K562 (cell line): ENCODE measurements at regions not wholly inside any gene's neighbourhood (a gene's known extent, or its start where the extent isn't known, plus 50 kb on each side); places are given as distances from the start of the nearest gene placed in this dataset.

Experiments
- CEBPG ChIP-seq, 3 experiments: fragments of 200-800 bp in 1 of 3; sonication (Bioruptor generic) in 1 of 3; sonication (generic) in 1 of 3; formaldehyde crosslinking in 1 of 3; IDR thresholded peaks in 2 of 3; conservative IDR thresholded peaks in 1 of 3; 2 replicates each; pipeline versions ENCODE4 v1.6.1 to v1.8.0; 2016 to 2022; ENCODE audit warnings: missing compliant biosample characterization in 2 of 3, missing genetic modification characterization in 2 of 3, mild to moderate bottlenecking in 1 of 3, missing genetic modification reagents in 1 of 3
- CHD4 ChIP-seq: fragments of 200-600 bp; sonication (generic); IDR thresholded peaks from 3 replicates; pipeline ENCODE4 v1.6.1; 2012; ENCODE audit warnings: low read depth, mild to moderate bottlenecking, mixed read lengths, low read length, inconsistent platforms; ENCODE audit not compliant: insufficient read depth, insufficient replicate concordance, poor library complexity, severe bottlenecking
- E2F3 ChIP-seq: fragments of 250-450 bp; sonication (Bioruptor Pico); IDR thresholded peaks from 2 replicates; pipeline ENCODE4 v1.4.0; 2020; ENCODE audit warnings: mild to moderate bottlenecking
- EZH2 ChIP-seq: IDR thresholded peaks from 2 replicates; pipeline ENCODE4 v1.6.1; 2012; ENCODE audit warnings: low read depth, mild to moderate bottlenecking, inconsistent platforms, low read length, borderline replicate concordance
- HMG20B ChIP-seq: fragments of 250-450 bp; sonication (Bioruptor Pico); IDR thresholded peaks from 2 replicates; pipeline ENCODE4 v1.5.0; 2021; ENCODE audit warnings: mild to moderate bottlenecking
- HMGN3 ChIP-seq: IDR thresholded peaks from 2 replicates; pipeline ENCODE4 v1.6.1; 2011; ENCODE audit warnings: borderline replicate concordance, low read depth, mild to moderate bottlenecking, mixed read lengths, low read length; ENCODE audit not compliant: insufficient read length; ENCODE audit errors: extremely low read depth
- ILF3 ChIP-seq: fragments of 450-650 bp; IDR thresholded peaks from 2 replicates; pipeline ENCODE4 v1.6.1; 2018; ENCODE audit warnings: antibody characterized with exemption, mild to moderate bottlenecking, moderate library complexity, borderline replicate concordance
- ILK ChIP-seq: fragments of 450-650 bp; IDR thresholded peaks from 2 replicates; pipeline ENCODE4 v1.6.1; 2016; ENCODE audit warnings: missing genetic modification characterization, low read depth, mild to moderate bottlenecking, missing compliant biosample characterization, moderate library complexity, borderline replicate concordance
- KDM2B ChIP-seq: fragments of 250-450 bp; sonication (Bioruptor Pico); IDR thresholded peaks from 2 replicates; pipeline ENCODE4 v1.8.0; 2021; ENCODE audit warnings: mild to moderate bottlenecking, moderate library complexity
- MED1 ChIP-seq: sonication (generic); formaldehyde crosslinking; IDR thresholded peaks from 2 replicates; pipeline ENCODE4 v1.8.1; 2023; ENCODE audit warnings: missing genetic modification reagents, borderline replicate concordance
- MTF1 ChIP-seq: fragments of 250-450 bp; sonication (Bioruptor Pico); IDR thresholded peaks from 2 replicates; pipeline ENCODE4 v1.9.0; 2021; ENCODE audit warnings: moderate library complexity, mild to moderate bottlenecking, inconsistent platforms, borderline replicate concordance
- NCOA6 ChIP-seq: fragments of 450-650 bp; IDR thresholded peaks from 2 replicates; pipeline ENCODE4 v1.6.1; 2017; ENCODE audit warnings: mild to moderate bottlenecking
- NR4A1 ChIP-seq, 2 experiments: fragments of 250-450 bp in 1 of 2; fragments of 450-650 bp in 1 of 2; sonication (Bioruptor Pico) in 1 of 2; IDR thresholded peaks; 2 replicates each; pipeline versions ENCODE4 v1.4.0 to v1.6.1; 2016 to 2020; ENCODE audit warnings: mild to moderate bottlenecking in 2 of 2, missing compliant biosample characterization in 1 of 2, missing genetic modification characterization in 1 of 2, moderate library complexity in 1 of 2
- POLR2G ChIP-seq: fragments of 200-400 bp; formaldehyde crosslinking; IDR thresholded peaks from 2 replicates; pipeline ENCODE4 v1.6.1; 2017; ENCODE audit warnings: low read depth, mild to moderate bottlenecking, antibody characterized with exemption, low read length, moderate library complexity
- RBM15 ChIP-seq: fragments of 200-400 bp; formaldehyde crosslinking; IDR thresholded peaks from 2 replicates; pipeline ENCODE4 v1.6.1; 2018; ENCODE audit warnings: mild to moderate bottlenecking, low read length, moderate library complexity; ENCODE audit not compliant: insufficient read depth
- SMAD2 ChIP-seq: fragments of 150-350 bp; IDR thresholded peaks from 2 replicates; pipeline ENCODE4 v1.6.1; 2014; ENCODE audit warnings: low read depth, mild to moderate bottlenecking, low read length
- SMARCC2 ChIP-seq: fragments of 450-650 bp; IDR thresholded peaks from 2 replicates; pipeline ENCODE4 v1.6.1; 2017; ENCODE audit warnings: antibody characterized with exemption, moderate library complexity, mild to moderate bottlenecking, low read depth
- STAT5A ChIP-seq: IDR thresholded peaks from 2 replicates; pipeline ENCODE4 v1.6.1; 2012; ENCODE audit warnings: low read length, inconsistent platforms, borderline replicate concordance
- ZNF197 ChIP-seq: fragments of 200-800 bp; sonication (Bioruptor generic); IDR thresholded peaks from 2 replicates; pipeline ENCODE4 v1.6.1; 2016; ENCODE audit warnings: low read depth, missing genetic modification characterization, missing compliant biosample characterization
- ZNF263 ChIP-seq: sonication (generic); formaldehyde crosslinking; IDR thresholded peaks from 2 replicates; pipeline ENCODE4 v1.8.0; 2022; ENCODE audit warnings: mild to moderate bottlenecking, missing genetic modification reagents, borderline replicate concordance
- ZNF449 ChIP-seq: fragments of 250-450 bp; sonication (Bioruptor Pico); IDR thresholded peaks from 2 replicates; pipeline ENCODE4 v1.8.0; 2022; ENCODE audit warnings: moderate library complexity, mild to moderate bottlenecking, inconsistent platforms
- ZNF589 ChIP-seq: fragments of 200-800 bp; sonication (Bioruptor generic); IDR thresholded peaks from 2 replicates; pipeline ENCODE4 v1.6.1; 2016; ENCODE audit warnings: low read depth, missing genetic modification characterization, missing compliant biosample characterization
- TF ChIP-seq, protein P1 (sequence below): fragments of 200-800 bp; sonication (Bioruptor generic); IDR thresholded peaks from 2 replicates; pipeline ENCODE4 v1.6.1; 2017; ENCODE audit warnings: missing genetic modification characterization, missing compliant biosample characterization
- TF ChIP-seq, protein P2 (sequence below): fragments of 250-450 bp; sonication (Bioruptor Pico); IDR thresholded peaks from 2 replicates; pipeline ENCODE4 v1.6.1; 2021; ENCODE audit warnings: mild to moderate bottlenecking

GRCh38 chrX:40266490-40267333, 169.0 kb upstream of the BCOR start (continued):
- TF ChIP-seq RBM15 (no peak), EZH2 (no peak), SMAD2 (no peak), CEBPG (CRISPR knock-in tag; IDR thresholded peaks at IDR 0.05) (no peak), CEBPG (tag; conservative IDR thresholded peaks at IDR 0.05 in 1 of 2, IDR thresholded peaks at IDR 0.05 in 1 of 2) (no peak), HMGN3 (peak; percentile 29), SMARCC2 (no peak; the same call in 1 of the 2 replicates), MTF1 (CRISPR knock-in tag) (no peak), ZNF263 (CRISPR knock-in tag) (no peak; the same call in 1 of the 2 replicates), HMG20B (CRISPR knock-in tag) (no peak), KDM2B (CRISPR knock-in tag) (no peak), ZNF449 (CRISPR knock-in tag) (no peak), ILF3 (no peak), ZNF589 (CRISPR knock-in tag) (peak; percentile 30; the same call in 1 of the 2 replicates), NCOA6 (no peak), MED1 (CRISPR knock-in tag) (no peak), ILK (no peak), E2F3 (no peak), CHD4 (no peak), ZNF197 (no peak), POLR2G (peak; percentile 67), STAT5A (peak; percentile 52; the same call in 1 of the 2 replicates), NR4A1 (CRISPR knock-in tag; IDR thresholded peaks at IDR 0.05) (no peak), NR4A1 (tag; IDR thresholded peaks at IDR 0.05) (no peak)
- TF ChIP-seq, protein P1, sequence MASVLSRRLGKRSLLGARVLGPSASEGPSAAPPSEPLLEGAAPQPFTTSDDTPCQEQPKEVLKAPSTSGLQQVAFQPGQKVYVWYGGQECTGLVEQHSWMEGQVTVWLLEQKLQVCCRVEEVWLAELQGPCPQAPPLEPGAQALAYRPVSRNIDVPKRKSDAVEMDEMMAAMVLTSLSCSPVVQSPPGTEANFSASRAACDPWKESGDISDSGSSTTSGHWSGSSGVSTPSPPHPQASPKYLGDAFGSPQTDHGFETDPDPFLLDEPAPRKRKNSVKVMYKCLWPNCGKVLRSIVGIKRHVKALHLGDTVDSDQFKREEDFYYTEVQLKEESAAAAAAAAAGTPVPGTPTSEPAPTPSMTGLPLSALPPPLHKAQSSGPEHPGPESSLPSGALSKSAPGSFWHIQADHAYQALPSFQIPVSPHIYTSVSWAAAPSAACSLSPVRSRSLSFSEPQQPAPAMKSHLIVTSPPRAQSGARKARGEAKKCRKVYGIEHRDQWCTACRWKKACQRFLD (CRISPR knock-in tag), result no peak; the same call in none of the 2 replicates
- TF ChIP-seq, protein P2, sequence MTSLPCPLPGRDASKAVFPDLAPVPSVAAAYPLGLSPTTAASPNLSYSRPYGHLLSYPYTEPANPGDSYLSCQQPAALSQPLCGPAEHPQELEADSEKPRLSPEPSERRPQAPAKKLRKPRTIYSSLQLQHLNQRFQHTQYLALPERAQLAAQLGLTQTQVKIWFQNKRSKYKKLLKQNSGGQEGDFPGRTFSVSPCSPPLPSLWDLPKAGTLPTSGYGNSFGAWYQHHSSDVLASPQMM (CRISPR knock-in tag), result no peak
